ENCODE measurements at regions not wholly inside any gene's neighbourhood (a gene's known extent, or its start where the extent isn't known, plus 50 kb on each side); places are given as distances from the start of the nearest gene placed in this dataset.

DNA sequence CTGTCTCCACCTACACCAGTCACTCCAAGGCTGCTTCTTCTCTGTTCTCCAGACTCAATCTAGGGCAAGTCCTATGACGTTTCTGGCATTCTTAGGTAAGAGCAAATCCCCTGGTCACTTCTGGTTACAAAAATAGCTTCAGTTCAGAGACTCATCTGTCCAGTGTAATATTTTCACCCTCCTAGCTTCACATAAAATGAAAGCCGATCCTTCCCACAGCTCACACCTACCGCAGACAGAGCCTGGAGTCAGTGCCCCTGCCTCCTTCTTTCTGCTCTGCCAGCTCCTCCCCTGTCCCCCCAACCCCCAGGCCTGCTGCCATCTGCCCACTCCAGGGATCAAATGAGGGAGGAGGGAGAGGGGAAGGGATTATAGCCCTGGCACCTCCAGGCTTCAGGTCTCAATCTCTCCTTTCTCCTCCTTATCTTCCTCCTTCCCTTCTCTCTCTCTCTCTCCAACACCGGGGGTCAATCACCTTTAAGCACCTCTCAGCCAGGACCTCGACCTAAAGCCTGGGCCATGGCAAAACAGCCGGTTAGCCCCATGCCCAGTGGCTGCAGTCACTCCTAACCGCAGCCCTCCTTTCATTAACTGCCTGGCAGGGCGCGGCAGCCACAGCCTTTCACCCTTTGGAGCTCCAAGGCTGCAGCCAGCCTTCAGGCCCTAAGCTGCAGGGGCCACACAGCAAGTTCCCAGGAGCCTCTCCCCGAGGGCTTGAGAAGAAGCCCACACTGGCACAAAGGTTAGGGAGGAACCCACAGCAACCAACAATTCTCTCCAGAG, 292.6 kb upstream of the MGMT start:
- TF ChIP-seq POLR2A (IDR thresholded peaks at IDR 0.05), result no peak
- TF ChIP-seq, protein P1, sequence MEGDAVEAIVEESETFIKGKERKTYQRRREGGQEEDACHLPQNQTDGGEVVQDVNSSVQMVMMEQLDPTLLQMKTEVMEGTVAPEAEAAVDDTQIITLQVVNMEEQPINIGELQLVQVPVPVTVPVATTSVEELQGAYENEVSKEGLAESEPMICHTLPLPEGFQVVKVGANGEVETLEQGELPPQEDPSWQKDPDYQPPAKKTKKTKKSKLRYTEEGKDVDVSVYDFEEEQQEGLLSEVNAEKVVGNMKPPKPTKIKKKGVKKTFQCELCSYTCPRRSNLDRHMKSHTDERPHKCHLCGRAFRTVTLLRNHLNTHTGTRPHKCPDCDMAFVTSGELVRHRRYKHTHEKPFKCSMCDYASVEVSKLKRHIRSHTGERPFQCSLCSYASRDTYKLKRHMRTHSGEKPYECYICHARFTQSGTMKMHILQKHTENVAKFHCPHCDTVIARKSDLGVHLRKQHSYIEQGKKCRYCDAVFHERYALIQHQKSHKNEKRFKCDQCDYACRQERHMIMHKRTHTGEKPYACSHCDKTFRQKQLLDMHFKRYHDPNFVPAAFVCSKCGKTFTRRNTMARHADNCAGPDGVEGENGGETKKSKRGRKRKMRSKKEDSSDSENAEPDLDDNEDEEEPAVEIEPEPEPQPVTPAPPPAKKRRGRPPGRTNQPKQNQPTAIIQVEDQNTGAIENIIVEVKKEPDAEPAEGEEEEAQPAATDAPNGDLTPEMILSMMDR (IDR thresholded peaks at IDR 0.05), result no peak
